HUES64 (cell line): ENCODE measurements at regions not wholly inside any gene's neighbourhood (a gene's known extent, or its start where the extent isn't known, plus 50 kb on each side); places are given as distances from the start of the nearest gene placed in this dataset.

Experiments
- H3K27ac ChIP-seq: 2 replicates; pipeline ENCODE4 v1.7.0; 2013; ENCODE audit warnings: low read depth, low read length, inconsistent platforms
- H3K27me3 ChIP-seq: 2 replicates; pipeline ENCODE4 v1.6.1; 2013; ENCODE audit warnings: mild to moderate bottlenecking, low read length; ENCODE audit not compliant: insufficient read depth
- H3K36me3 ChIP-seq: 2 replicates; pipeline ENCODE4 v1.6.1; 2013; ENCODE audit warnings: mild to moderate bottlenecking, low read length; ENCODE audit not compliant: insufficient read depth
- H3K4me1 ChIP-seq: 2 replicates; pipeline ENCODE4 v1.6.1; 2013; ENCODE audit warnings: mild to moderate bottlenecking, low read length, moderate library complexity; ENCODE audit not compliant: insufficient read depth
- H3K4me3 ChIP-seq: 2 replicates; pipeline ENCODE4 v1.5.1; 2013; ENCODE audit warnings: mild to moderate bottlenecking, low read length, moderate library complexity
- H3K9ac ChIP-seq: 2 replicates; pipeline ENCODE4 v1.6.1; 2013; ENCODE audit warnings: mild to moderate bottlenecking, low read depth, low read length
- H3K9me3 ChIP-seq: 2 replicates; pipeline ENCODE4 v1.6.1; 2013; ENCODE audit warnings: low read depth, low read length; ENCODE audit not compliant: insufficient read depth
- WGBS: fragments of 150-250, 120-280 bp; methylation state at CpG from one replicate; pipeline ENCODE4 v1.1.7; 2013; ENCODE audit warnings: missing lambda C conversion rate; 5-methylcytosine and 5-hydroxymethylcytosine counted together

DNA sequence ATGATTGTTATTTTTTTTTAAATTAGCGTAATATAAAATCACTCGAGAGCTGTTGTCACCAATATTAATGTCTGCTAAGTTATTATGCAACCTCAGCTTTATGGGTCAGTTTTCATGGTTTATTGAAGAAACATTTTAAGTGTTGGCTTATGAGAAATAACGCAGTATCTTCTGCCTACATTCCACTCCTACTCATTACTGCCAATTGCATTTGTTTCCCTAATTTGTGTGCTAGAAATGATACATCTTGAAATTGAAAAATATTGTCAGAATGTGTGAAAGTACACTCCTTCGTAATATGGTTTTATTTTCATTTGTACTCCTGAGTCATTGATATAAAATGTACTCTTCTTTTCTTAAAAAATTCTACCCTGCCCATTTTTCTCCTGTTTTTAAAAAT is 333.3 kb upstream of the HSF2 start:
- no peaks in the 10 kb centered on the region for H3K27me3 ChIP-seq
- 94% methylated on average over 2 of the region's 4 CpGs for WGBS
- H3K4me1 ChIP-seq = peaks cover 17% of the 10 kb centered on the region; the same call in 1 of the 2 replicates
- no peak overlapping the region for H3K4me3 ChIP-seq
- H3K9me3 ChIP-seq = no peaks in the 10 kb centered on the region
- H3K36me3 ChIP-seq = no peaks in the 10 kb centered on the region
- H3K27ac ChIP-seq = no peak overlapping the region
- no peak overlapping the region for H3K9ac ChIP-seq

DNA sequence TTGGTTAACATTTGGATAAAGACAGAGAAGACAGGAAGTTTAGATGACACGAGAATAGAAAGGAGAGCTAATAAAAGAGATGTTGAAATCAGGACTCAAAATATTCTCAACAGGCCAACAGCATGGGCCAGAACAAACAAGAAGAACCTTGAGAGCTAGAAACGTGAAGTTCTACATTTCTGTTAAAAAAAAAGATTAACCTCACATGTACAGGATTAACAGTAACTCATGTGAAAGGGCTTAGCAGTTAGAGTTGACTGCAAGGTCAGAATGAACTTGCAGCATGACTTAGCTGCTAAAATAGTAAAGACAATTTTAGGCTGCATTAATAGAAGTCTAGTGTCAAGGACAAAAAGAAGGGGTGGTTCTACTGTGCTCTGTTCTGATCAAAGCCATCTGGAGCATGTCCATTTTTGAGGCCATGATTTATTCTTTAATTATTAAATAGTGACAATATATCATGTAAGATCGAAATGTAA is 331.1 kb upstream of the HSF2 start:
- H3K4me1 ChIP-seq = peaks cover 5% of the 10 kb centered on the region; the same call in 1 of the 2 replicates
- no peak overlapping the region for H3K27ac ChIP-seq
- H3K4me3 ChIP-seq = no peak overlapping the region
- WGBS = 82% methylated on average over 2 of the region's 3 CpGs
- no peaks in the 10 kb centered on the region for H3K9me3 ChIP-seq
- no peaks in the 10 kb centered on the region for H3K27me3 ChIP-seq
- no peaks in the 10 kb centered on the region for H3K36me3 ChIP-seq
- no peak overlapping the region for H3K9ac ChIP-seq

- no peak overlapping the region for H3K9ac ChIP-seq
- no peaks in the 10 kb centered on the region for H3K36me3 ChIP-seq
- H3K27me3 ChIP-seq = no peaks in the 10 kb centered on the region
- H3K4me3 ChIP-seq = no peak overlapping the region
- H3K9me3 ChIP-seq = no peaks in the 10 kb centered on the region
- no peak overlapping the region for H3K27ac ChIP-seq
- H3K4me1 ChIP-seq = peaks cover under 1% of the 10 kb centered on the region; the same call in 1 of the 2 replicates
- 88% methylated on average over 2 of the region's 4 CpGs for WGBS
These were observed 329.5 kb upstream of the HSF2 start for GRCh38 chr6:122069932-122070331.

DNA sequence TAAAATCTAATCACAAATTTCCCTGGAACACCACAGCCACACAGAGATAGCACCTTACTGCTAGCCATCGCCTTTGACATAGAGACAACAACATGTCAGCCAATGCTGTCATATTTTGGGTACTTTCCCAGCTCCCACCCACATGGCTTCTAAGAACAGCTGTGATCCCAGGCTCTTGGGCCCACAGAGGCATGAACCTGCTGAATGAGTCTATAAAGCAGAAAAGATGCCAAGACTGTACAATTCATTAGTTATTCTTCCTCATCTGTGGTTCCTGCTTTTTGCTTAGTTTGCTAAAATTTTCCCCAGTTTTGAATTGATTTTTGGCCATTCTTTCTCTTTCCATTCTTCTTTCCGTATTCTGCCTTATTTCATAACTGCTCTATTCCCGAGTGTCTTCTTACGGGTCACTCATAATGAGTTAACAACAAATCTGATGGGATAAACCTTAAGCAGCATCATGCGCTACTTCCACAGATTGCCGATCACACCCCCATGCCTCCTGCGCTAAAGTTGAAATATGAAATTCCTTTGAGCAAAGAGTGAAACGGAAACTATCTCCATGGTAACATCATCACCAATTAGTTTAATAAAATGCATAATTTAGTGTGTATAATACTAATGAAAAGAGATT is 327.3 kb upstream of the HSF2 start:
- no peak overlapping the region for H3K4me3 ChIP-seq
- H3K27me3 ChIP-seq = no peaks in the 10 kb centered on the region
- 93% methylated on average over 7 of the region's 8 CpGs for WGBS
- no peak overlapping the region for H3K9ac ChIP-seq
- peaks cover 6% of the 10 kb centered on the region for H3K4me1 ChIP-seq
- H3K9me3 ChIP-seq = no peaks in the 10 kb centered on the region
- H3K36me3 ChIP-seq = no peaks in the 10 kb centered on the region
- no peak overlapping the region for H3K27ac ChIP-seq

DNA sequence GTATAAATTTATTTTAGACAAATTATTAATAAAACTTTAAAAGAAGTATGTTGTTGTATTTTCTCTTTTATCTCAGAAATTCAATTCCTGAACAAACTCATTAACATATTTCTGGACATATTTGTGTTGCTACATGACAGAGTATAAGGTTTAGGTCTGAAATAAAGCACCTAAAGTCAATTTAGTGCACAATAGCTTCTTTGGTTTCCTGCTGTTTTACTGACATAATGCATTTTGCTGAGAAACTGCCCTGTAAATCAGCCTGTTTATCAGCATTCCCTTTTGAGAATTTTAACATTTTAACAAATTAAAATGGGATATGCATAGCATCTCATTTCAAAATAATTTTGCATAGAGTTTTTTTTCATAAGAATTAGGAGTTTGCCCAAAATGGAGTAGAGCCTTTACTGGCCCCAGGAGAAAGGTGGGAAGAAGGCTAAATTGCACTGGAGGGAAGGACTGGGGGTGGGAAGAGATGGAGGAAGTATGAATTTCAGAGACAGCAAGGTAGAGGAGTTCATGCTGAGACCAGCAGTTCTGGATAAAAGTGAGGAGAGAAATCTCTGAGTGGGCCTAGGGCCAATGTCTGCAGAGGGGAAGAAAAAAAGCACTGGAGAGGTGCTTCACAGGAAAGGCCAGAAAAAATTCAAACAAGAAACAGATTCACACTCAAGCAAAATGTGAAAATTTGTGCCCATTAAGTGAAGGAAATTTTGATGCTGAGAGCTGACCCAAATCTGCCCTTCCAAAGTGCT is 324.2 kb upstream of the HSF2 start:
- Histone ChIP-seq H3K36me3 (no peaks in the 10 kb centered on the region), H3K27me3 (no peaks in the 10 kb centered on the region), H3K9me3 (no peaks in the 10 kb centered on the region), H3K4me3 (no peak overlapping the region), H3K27ac (no peak overlapping the region), H3K4me1 (peaks cover 6% of the 10 kb centered on the region), H3K9ac (no peak overlapping the region)

GRCh38 chr6:122075917-122076316 is 323.5 kb upstream of the HSF2 start:
- Histone ChIP-seq H3K4me1 (peaks cover 6% of the 10 kb centered on the region), H3K27me3 (no peaks in the 10 kb centered on the region), H3K36me3 (no peaks in the 10 kb centered on the region), H3K27ac (no peak overlapping the region), H3K4me3 (no peak overlapping the region), H3K9ac (no peak overlapping the region), H3K9me3 (no peaks in the 10 kb centered on the region)
- WGBS = 95% methylated on average over 2 of the region's 2 CpGs

GRCh38 chr6:122077603-122078002 is 321.8 kb upstream of the HSF2 start:
- no peaks in the 10 kb centered on the region for H3K27me3 ChIP-seq
- peaks cover 6% of the 10 kb centered on the region for H3K4me1 ChIP-seq
- H3K27ac ChIP-seq = no peak overlapping the region
- H3K9me3 ChIP-seq = no peaks in the 10 kb centered on the region
- no peaks in the 10 kb centered on the region for H3K36me3 ChIP-seq
- H3K9ac ChIP-seq = no peak overlapping the region
- WGBS = 98% methylated on average over 1 of the region's 1 CpG
- H3K4me3 ChIP-seq = no peak overlapping the region

GRCh38 chr6:122078481-122078880 is 321.0 kb upstream of the HSF2 start:
- H3K9ac ChIP-seq = no peak overlapping the region
- no peak overlapping the region for H3K4me3 ChIP-seq
- H3K27me3 ChIP-seq = no peaks in the 10 kb centered on the region
- 87% methylated on average over 4 of the region's 4 CpGs for WGBS
- H3K9me3 ChIP-seq = no peaks in the 10 kb centered on the region
- H3K36me3 ChIP-seq = no peaks in the 10 kb centered on the region
- H3K27ac ChIP-seq = no peak overlapping the region
- peaks cover 6% of the 10 kb centered on the region for H3K4me1 ChIP-seq

GRCh38 chr6:122079916-122080315 is 319.5 kb upstream of the HSF2 start:
- Histone ChIP-seq H3K27me3 (no peaks in the 10 kb centered on the region), H3K27ac (no peak overlapping the region), H3K9me3 (no peaks in the 10 kb centered on the region), H3K4me1 (peaks cover 6% of the 10 kb centered on the region), H3K4me3 (no peak overlapping the region), H3K36me3 (no peaks in the 10 kb centered on the region), H3K9ac (no peak overlapping the region)
- WGBS = 83% methylated on average over 3 of the region's 3 CpGs

DNA sequence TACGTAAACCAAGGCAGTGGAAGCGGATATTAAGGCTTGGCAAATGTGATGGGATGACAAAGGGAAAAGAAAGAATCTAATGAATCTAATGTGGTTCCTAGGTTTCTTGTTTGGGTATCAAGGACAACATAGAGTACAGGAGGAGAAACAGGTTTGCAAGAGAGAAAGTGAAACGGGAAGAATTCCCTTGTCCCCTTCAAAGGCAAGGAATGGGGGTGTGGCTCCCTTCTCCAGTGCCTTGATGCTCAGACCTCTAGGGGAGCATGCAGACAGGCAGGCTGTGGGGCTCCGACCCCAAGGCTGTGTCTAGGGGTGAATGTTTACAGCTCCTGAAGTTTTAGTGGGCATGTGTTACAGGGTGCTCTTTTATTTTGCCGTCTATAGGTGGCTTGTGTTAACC is 317.5 kb upstream of the HSF2 start:
- H3K4me1 ChIP-seq = no peaks in the 10 kb centered on the region
- H3K9me3 ChIP-seq = no peaks in the 10 kb centered on the region
- no peak overlapping the region for H3K9ac ChIP-seq
- no peaks in the 10 kb centered on the region for H3K36me3 ChIP-seq
- no peak overlapping the region for H3K27ac ChIP-seq
- H3K4me3 ChIP-seq = no peak overlapping the region
- H3K27me3 ChIP-seq = no peaks in the 10 kb centered on the region
- 89% methylated on average over 5 of the region's 5 CpGs for WGBS

GRCh38 chr6:122082370-122082769 is 317.1 kb upstream of the HSF2 start:
- 91% methylated on average over 13 of the region's 13 CpGs for WGBS
- H3K36me3 ChIP-seq = no peaks in the 10 kb centered on the region
- no peak overlapping the region for H3K27ac ChIP-seq

More at GRCh38 chr6:122082370-122082769, 317.1 kb upstream of the HSF2 start:
- Histone ChIP-seq H3K4me3 (no peak overlapping the region), H3K9ac (no peak overlapping the region), H3K9me3 (no peaks in the 10 kb centered on the region), H3K4me1 (no peaks in the 10 kb centered on the region), H3K27me3 (no peaks in the 10 kb centered on the region)
